ENCODE measurements at regions not wholly inside any gene's neighbourhood (a gene's known extent, or its start where the extent isn't known, plus 50 kb on each side); places are given as distances from the start of the nearest gene placed in this dataset.

DNA sequence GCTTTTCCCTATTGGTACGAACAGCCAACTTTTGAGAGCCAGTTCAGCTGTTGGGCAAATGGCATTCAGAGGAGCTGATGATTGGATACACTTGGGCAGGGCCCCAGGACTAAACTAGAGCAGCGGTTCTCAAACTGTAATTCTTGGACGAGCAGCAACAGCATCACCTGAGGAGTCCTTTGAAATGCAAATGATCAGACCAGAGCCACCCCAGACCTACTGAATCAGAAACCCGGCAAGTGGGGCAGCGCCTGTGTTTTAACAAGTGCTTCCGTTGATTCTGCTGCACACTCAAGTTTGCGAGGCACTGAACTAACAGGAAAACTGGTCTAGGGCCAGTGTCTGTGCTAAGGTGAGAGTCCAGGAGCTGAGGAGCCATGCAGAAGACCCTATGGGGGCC is 239.7 kb downstream of the UACA start:
- Histone ChIP-seq H3K79me1 (ENCODE audit: low read depth, low read length) (no peaks in the 10 kb centered on the region), H2AK5ac (ENCODE audit: low read depth, low read length) (no peak overlapping the region), H3K56ac (replicated peaks; ENCODE audit: insufficient read length, low read depth, low read length) (no peak overlapping the region), H3K18ac (ENCODE audit: extremely low read depth, low read length) (no peak overlapping the region), H3K79me2 (ENCODE audit: control insufficient read depth in 1 of 2, insufficient read depth in 2 of 2, low read length in 2 of 2) (no peaks in the 10 kb centered on the region), H4K20me1 (replicated peaks in 1 of 2; ENCODE audit: control insufficient read depth in 1 of 2, insufficient read depth in 2 of 2, low read length in 2 of 2) (no peaks in the 10 kb centered on the region), H2BK20ac (ENCODE audit: low read length) (no peak overlapping the region), H3K4me1 (replicated peaks in 1 of 4; ENCODE audit: control insufficient read depth in 3 of 4, insufficient read depth in 4 of 4, low read length in 3 of 4) (peaks cover 1 to 9% (median 5%) of the 10 kb centered on the region in 4 experiments; a peak in 4 of 7 replicates), H2BK120ac (replicated peaks; ENCODE audit: low read depth, low read length) (no peak overlapping the region), H3K9me3 (ENCODE audit: insufficient read depth in 2 of 2, low read depth in 1 of 2, low read length in 1 of 2) (no peaks in the 10 kb centered on the region), H3K4me3 (ENCODE audit: extremely low read depth in 1 of 4, insufficient read depth in 2 of 4, low read depth in 3 of 4, low read length in 4 of 4) (no peak overlapping the region), H3K9ac (replicated peaks in 1 of 4; ENCODE audit: extremely low read depth in 1 of 4, low read depth in 3 of 4, low read length in 3 of 4) (no peak overlapping the region), H2AFZ (ENCODE audit: low read length) (no peak overlapping the region), H4K91ac (replicated peaks; ENCODE audit: insufficient read length, low read length) (no peak overlapping the region), H3K27ac (ENCODE audit: low read depth, low read length) (no peak overlapping the region), H3K36me3 (ENCODE audit: control insufficient read depth in 2 of 4, insufficient read depth in 4 of 4, low read length in 3 of 4) (no peaks in the 10 kb centered on the region), H2BK12ac (ENCODE audit: low read depth, low read length) (no peak overlapping the region), H3K27me3 (replicated peaks in 1 of 4; ENCODE audit: control insufficient read depth in 3 of 4, extremely low read depth in 1 of 4, insufficient read depth in 3 of 4, low read length in 3 of 4) (no peaks in the 10 kb centered on the region), H3K4me2 (ENCODE audit: insufficient read depth in 1 of 2, low read depth in 2 of 2, low read length in 2 of 2) (no peak overlapping the region), H2BK15ac (ENCODE audit: low read length) (no peak overlapping the region; the same call in 1 of the 2 replicates), H2BK5ac (ENCODE audit: low read depth, low read length) (no peak overlapping the region), H3K23ac (ENCODE audit: insufficient read length) (no peak overlapping the region), H3K4ac (replicated peaks; ENCODE audit: insufficient read length, low read depth, low read length) (no peak overlapping the region), H4K5ac (ENCODE audit: insufficient read length, low read depth, low read length) (no peak overlapping the region), H3K23me2 (ENCODE audit: low read depth, low read length) (no peaks in the 10 kb centered on the region), H4K8ac (ENCODE audit: extremely low read depth, insufficient read depth, low read length) (no peak overlapping the region), H3K14ac (ENCODE audit: insufficient read length) (no peak overlapping the region)
- FAIRE-seq (no peak), DNase-seq (ENCODE audit: low read depth in 1 of 2, low spot score in 2 of 2) (no peak)
- POLR2A ChIA-PET (ENCODE audit: partially characterized antibody) = interaction anchor here (1.5 kb wide), 1 partner anchor 11 kb away, joined by 4 read pairs; no protein-coding TSS in a partner anchor
- WGBS, 2 experiments (ENCODE audit: extremely low coverage in 1 of 2, insufficient coverage in 1 of 2, insufficient read length in 1 of 2, insufficient replicate concordance in 2 of 2, low coverage in 1 of 2, low lambda C conversion rate in 2 of 2, missing lambda C conversion rate in 1 of 2) = 78% methylated on average over 7 of the region's 7 CpGs; no CpG with 5 or more reads in 1 of the 2 experiments
- CTCF ChIA-PET (ENCODE audit: partially characterized antibody) = interaction anchor here (0.6 to 3.8 kb wide), 10 partner anchors 9 to 1045 kb away, joined by 3 to 31 read pairs (median 4); no protein-coding TSS in a partner anchor
- no peak for TF ChIP-seq GABPA (IDR thresholded peaks at IDR 0.05; ENCODE audit: borderline replicate concordance, insufficient read depth, low read length)
- no peak for TF ChIP-seq CHD1 (IDR thresholded peaks at IDR 0.05; ENCODE audit: low read depth, low read length)
- TF ChIP-seq EGR1 (IDR thresholded peaks at IDR 0.05; ENCODE audit: borderline replicate concordance, low read depth, low read length) = no peak
- no peak for TF ChIP-seq SP4 (IDR thresholded peaks at IDR 0.05; ENCODE audit: low read length)
- no peak for TF ChIP-seq ATF3 (IDR thresholded peaks at IDR 0.05; ENCODE audit: insufficient read depth, low read depth, low read length)
- TF ChIP-seq CEBPB (IDR thresholded peaks at IDR 0.05; ENCODE audit: low read depth, low read length) = no peak
- no peak for TF ChIP-seq EZH2 (IDR thresholded peaks at IDR 0.05; ENCODE audit: low read depth, low read length, severe bottlenecking)
- TF ChIP-seq TAF1 (IDR thresholded peaks at IDR 0.05; ENCODE audit: low read depth, low read length) = no peak
- TF ChIP-seq FOSL1 (IDR thresholded peaks at IDR 0.05; ENCODE audit: insufficient read depth, low read depth, low read length) = no peak
- TF ChIP-seq RBBP5 (IDR thresholded peaks at IDR 0.05; ENCODE audit: borderline replicate concordance, low read depth, low read length) = no peak

Measured in H1 (cell line).